ENCODE measurements at regions not wholly inside any gene's neighbourhood (a gene's known extent, or its start where the extent isn't known, plus 50 kb on each side); places are given as distances from the start of the nearest gene placed in this dataset.

DNA sequence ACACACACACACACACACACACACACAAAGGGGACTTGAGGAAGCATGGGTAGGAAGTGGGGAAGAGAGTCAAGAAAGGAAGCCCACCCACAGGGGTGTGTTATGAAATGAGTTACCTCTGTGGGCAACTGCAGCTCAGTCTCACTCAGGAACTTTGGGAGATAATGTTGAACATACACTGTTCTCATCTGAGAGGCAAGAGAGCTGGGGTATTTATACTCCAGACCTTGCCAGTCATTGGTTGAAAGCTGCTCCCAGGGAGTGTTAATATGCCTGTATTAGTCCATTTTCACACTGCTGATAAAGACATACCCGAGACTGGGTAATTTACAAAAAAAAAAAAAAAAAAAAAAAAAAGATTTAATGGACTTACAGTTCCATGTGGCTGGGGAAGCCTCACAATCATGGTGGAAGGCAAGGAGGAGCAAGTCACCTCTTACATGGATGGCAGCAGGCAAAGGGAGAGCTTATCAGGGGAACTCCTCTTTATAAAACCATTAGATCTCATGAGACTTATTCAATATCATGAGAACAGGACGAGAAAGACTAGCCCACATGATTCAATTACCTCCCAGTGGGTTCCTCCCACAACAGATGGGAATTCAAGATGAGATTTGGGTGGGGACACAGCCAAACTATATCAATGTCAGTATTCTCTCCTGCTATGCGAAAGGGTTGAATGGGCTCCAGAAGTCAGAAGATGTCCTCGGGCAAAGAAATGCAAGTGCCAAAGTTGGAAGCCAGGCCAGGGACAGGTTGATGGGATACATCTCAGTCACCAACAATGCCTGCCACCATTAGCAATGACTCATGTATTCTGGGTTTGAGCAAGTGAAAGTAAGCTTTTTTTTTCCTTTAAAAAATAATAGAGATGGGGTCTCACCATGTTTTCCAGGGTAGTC is 270.5 kb downstream of the MRTFB start:
- TF ChIP-seq EP300 (IDR thresholded peaks at IDR 0.05) (no peak), POLR2A (IDR thresholded peaks at IDR 0.05) (no peak)
- TF ChIP-seq, protein P1, sequence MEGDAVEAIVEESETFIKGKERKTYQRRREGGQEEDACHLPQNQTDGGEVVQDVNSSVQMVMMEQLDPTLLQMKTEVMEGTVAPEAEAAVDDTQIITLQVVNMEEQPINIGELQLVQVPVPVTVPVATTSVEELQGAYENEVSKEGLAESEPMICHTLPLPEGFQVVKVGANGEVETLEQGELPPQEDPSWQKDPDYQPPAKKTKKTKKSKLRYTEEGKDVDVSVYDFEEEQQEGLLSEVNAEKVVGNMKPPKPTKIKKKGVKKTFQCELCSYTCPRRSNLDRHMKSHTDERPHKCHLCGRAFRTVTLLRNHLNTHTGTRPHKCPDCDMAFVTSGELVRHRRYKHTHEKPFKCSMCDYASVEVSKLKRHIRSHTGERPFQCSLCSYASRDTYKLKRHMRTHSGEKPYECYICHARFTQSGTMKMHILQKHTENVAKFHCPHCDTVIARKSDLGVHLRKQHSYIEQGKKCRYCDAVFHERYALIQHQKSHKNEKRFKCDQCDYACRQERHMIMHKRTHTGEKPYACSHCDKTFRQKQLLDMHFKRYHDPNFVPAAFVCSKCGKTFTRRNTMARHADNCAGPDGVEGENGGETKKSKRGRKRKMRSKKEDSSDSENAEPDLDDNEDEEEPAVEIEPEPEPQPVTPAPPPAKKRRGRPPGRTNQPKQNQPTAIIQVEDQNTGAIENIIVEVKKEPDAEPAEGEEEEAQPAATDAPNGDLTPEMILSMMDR (IDR thresholded peaks at IDR 0.05): no peak

Measured in suprapubic skin (tissue), 3 donors.